Left ventricle myocardium inferior (tissue), 1 donor: ENCODE measurements at regions not wholly inside any gene's neighbourhood (a gene's known extent, or its start where the extent isn't known, plus 50 kb on each side); places are given as distances from the start of the nearest gene placed in this dataset.

Source experiments
- DNase-seq: peaks from one replicate; pipeline ENCODE4 v3.0.0-alpha.2; 2020
- H3K27ac ChIP-seq: fragments of 200-600 bp; replicated peaks from 2 replicates; pipeline ENCODE4 v1.8.0; 2021
- H3K27me3 ChIP-seq: fragments of 200-600 bp; 2 replicates; pipeline ENCODE4 v1.8.0; 2021; ENCODE audit warnings: low read depth
- H3K36me3 ChIP-seq: fragments of 200-600 bp; 2 replicates; pipeline ENCODE4 v1.8.0; 2021
- H3K4me1 ChIP-seq: fragments of 200-600 bp; 2 replicates; pipeline ENCODE4 v1.8.0; 2021
- H3K4me3 ChIP-seq: fragments of 200-600 bp; 2 replicates; pipeline ENCODE4 v1.8.0; 2021; ENCODE audit warnings: mild to moderate bottlenecking, moderate library complexity
- H3K9me3 ChIP-seq: fragments of 200-600 bp; replicated peaks from 2 replicates; pipeline ENCODE4 v1.8.0; 2021
- CTCF ChIP-seq: fragments of 200-600 bp; IDR thresholded peaks from 2 replicates; pipeline ENCODE4 v1.8.0; 2021; ENCODE audit warnings: antibody characterized with exemption, mild to moderate bottlenecking, borderline replicate concordance
- intact Hi-C: fragments of 100-400 bp; cut with micrococcal nuclease; formaldehyde crosslinking; loops from one replicate; pipeline ENCODE4 v1.11.0; 2022
- donor health status: DM: no; HTN: yes; CAD: no; lungs with severe emphysema.

- no peak for DNase-seq
- H3K27ac ChIP-seq: no peak overlapping the region
- H3K36me3 ChIP-seq: no peaks in the 10 kb centered on the region
- H3K9me3 ChIP-seq: no peaks in the 10 kb centered on the region
- H3K4me1 ChIP-seq: no peaks in the 10 kb centered on the region
- no peak for TF ChIP-seq CTCF
- no peak overlapping the region for H3K4me3 ChIP-seq
- intact Hi-C loops: no loop called here
- H3K27me3 ChIP-seq: no peaks in the 10 kb centered on the region
These were observed 251.8 kb upstream of the SLIT2 start for GRCh38 chr4:19999775-20000414.

- Histone ChIP-seq H3K4me1 (no peaks in the 10 kb centered on the region), H3K9me3 (no peaks in the 10 kb centered on the region), H3K27ac (no peak overlapping the region), H3K36me3 (no peaks in the 10 kb centered on the region), H3K27me3 (no peaks in the 10 kb centered on the region), H3K4me3 (no peak overlapping the region)
- no peak for TF ChIP-seq CTCF
- no peak for DNase-seq
- intact Hi-C loops: no loop called here
These were observed 252.4 kb upstream of the SLIT2 start for GRCh38 chr4:19999276-19999675.

DNA sequence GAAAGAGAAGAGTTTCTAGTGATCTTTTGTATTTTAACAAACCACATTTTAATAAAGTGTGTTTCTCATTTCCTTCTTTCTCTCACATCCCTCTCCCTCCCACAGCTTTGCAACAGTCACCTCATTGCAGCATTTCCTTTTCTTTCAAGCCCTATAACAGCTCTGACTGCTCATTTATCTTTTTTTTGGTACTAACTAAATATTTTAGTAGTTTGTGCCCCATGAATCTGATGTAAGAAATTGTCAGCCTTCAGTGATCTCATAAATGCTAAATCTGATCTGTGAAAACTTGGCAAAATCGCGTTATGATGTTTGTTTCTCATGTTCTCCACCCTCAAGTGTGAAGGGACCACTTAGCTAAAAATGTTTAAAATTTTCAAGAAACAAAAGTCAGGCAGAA is 258.5 kb upstream of the SLIT2 start:
- TF ChIP-seq CTCF: no peak
- intact Hi-C loops: no loop called here
- Histone ChIP-seq H3K4me3 (no peak overlapping the region), H3K36me3 (no peaks in the 10 kb centered on the region), H3K4me1 (no peaks in the 10 kb centered on the region), H3K9me3 (no peaks in the 10 kb centered on the region), H3K27ac (no peak overlapping the region), H3K27me3 (no peaks in the 10 kb centered on the region)
- DNase-seq: no peak

DNA sequence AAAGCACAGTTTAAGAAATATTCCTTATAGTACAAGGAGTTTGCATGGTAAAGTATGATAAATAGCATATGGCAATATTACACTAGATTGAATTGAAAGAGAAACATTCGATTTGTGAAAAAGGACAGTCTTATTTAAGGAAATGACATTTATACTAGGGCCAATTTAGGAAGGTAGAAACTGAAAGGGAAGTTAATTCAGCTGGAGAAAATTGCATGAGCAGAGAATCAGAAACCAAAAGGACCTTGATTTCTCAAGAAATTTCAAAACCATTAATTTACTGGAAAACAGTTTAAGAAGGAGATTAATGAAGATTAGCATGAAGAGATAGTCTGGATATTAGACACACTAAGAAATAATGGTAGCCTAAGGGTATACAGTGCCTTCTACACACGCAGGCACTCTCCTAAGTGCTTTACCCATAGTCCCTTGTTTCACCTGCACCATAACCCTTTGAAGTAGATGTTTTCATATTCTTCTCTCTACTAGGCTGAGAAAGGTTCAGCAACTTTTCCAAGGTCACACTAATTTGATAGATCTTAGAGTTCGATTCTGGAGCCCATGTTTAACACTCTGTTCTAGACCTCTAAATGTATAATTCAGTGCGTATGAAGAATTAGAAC is 259.1 kb upstream of the SLIT2 start:
- no peak overlapping the region for H3K27ac ChIP-seq
- no peak for TF ChIP-seq CTCF
- intact Hi-C loops: no loop called here
- no peaks in the 10 kb centered on the region for H3K9me3 ChIP-seq
- no peaks in the 10 kb centered on the region for H3K36me3 ChIP-seq
- no peak for DNase-seq
- H3K4me3 ChIP-seq: no peak overlapping the region
- H3K4me1 ChIP-seq: no peaks in the 10 kb centered on the region
- no peaks in the 10 kb centered on the region for H3K27me3 ChIP-seq

GRCh38 chr4:19987746-19988145 is 264.0 kb upstream of the SLIT2 start:
- Histone ChIP-seq H3K4me1 (no peaks in the 10 kb centered on the region), H3K9me3 (no peaks in the 10 kb centered on the region), H3K27me3 (no peaks in the 10 kb centered on the region), H3K27ac (no peak overlapping the region), H3K4me3 (no peak overlapping the region), H3K36me3 (no peaks in the 10 kb centered on the region)
- TF ChIP-seq CTCF: no peak
- no peak for DNase-seq
- intact Hi-C loops: no loop called here
